BJ (cell line): ENCODE measurements at regions not wholly inside any gene's neighbourhood (a gene's known extent, or its start where the extent isn't known, plus 50 kb on each side); places are given as distances from the start of the nearest gene placed in this dataset.

Source experiments
- CTCF ChIA-PET: fragments of 350-600 bp; formaldehyde crosslinking; extraction: SDS; loops from one replicate; lab custom pipeline; 2021; ENCODE audit warnings: antibody characterized with exemption, inconsistent platforms; lab: Yijun Ruan, JAX
- POLR2A ChIA-PET: fragments of 300-600 bp; sonication (Branson Sonifier 250); formaldehyde crosslinking; extraction: SDS; loops from one replicate; lab custom pipeline; 2021; ENCODE audit warnings: antibody characterized with exemption; lab: Charles Lee
- DNase-seq: peaks from one replicate; pipeline ENCODE4 v3.0.0-alpha.2; 2011; ENCODE audit warnings: low read depth
- H3K27me3 ChIP-seq: 2 replicates; pipeline ENCODE4 v1.6.0; 2011; ENCODE audit warnings: low read length; ENCODE audit not compliant: control insufficient read depth, insufficient read depth
- H3K36me3 ChIP-seq: 2 replicates; pipeline ENCODE4 v1.5.1; 2011; ENCODE audit warnings: low read length; ENCODE audit not compliant: control insufficient read depth, insufficient read depth
- H3K4me3 ChIP-seq: 2 replicates; pipeline ENCODE4 v1.5.1; 2011; ENCODE audit warnings: low read depth, mild to moderate bottlenecking, control low read depth, low read length
- TF ChIP-seq, protein P1 (sequence below): IDR thresholded peaks from 2 replicates; pipeline ENCODE4 v1.5.1; 2011; ENCODE audit warnings: low read depth, mild to moderate bottlenecking, control low read depth, inconsistent platforms, low read length, moderate library complexity; ENCODE audit not compliant: insufficient read depth

DNA sequence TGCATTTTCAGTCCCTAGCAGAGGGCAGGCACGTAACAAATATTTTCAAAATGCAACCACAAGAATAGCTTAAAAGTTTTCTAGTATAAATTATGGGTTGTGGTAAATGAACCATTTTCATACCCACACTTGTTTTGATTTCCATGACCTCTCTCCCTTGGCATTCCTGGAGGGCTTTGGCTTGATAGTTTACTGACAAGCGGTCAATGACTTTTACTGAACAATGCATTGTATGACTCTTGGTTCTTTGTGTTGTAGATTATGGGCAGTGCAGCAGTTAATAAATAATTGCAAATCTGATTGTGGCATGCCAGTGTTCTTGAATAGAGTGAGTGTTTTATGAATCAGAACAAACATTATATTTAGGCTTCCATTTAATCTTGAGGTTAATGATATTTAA lies 285.2 kb upstream of the ARX start:
- H3K4me3 ChIP-seq, result no peak overlapping the region

DNA sequence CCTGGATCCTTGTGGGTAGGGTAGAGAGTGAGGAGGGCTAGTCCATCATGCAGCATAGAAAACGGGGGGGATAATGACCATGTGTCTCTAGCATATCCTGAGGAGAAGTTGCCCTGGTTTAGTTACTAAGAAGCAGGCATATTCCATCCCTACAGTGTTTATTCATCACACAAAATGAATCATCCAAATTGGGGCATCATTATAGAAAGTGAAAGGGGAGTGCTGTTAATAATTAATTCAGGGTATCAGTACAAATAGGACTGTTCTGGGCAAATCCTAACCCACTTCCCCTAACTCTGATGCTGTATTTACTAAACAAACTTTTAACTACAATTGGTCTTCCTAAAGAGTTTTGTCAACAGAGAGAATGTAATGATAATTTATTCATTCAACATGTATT lies 281.1 kb upstream of the ARX start:
- H3K27me3 ChIP-seq, result no peaks in the 10 kb centered on the region
- ChIA-PET POLR2A (no interaction called here), CTCF (no interaction called here)
- DNase-seq, result no peak
- no peaks in the 10 kb centered on the region for H3K36me3 ChIP-seq
- TF ChIP-seq, protein P1, sequence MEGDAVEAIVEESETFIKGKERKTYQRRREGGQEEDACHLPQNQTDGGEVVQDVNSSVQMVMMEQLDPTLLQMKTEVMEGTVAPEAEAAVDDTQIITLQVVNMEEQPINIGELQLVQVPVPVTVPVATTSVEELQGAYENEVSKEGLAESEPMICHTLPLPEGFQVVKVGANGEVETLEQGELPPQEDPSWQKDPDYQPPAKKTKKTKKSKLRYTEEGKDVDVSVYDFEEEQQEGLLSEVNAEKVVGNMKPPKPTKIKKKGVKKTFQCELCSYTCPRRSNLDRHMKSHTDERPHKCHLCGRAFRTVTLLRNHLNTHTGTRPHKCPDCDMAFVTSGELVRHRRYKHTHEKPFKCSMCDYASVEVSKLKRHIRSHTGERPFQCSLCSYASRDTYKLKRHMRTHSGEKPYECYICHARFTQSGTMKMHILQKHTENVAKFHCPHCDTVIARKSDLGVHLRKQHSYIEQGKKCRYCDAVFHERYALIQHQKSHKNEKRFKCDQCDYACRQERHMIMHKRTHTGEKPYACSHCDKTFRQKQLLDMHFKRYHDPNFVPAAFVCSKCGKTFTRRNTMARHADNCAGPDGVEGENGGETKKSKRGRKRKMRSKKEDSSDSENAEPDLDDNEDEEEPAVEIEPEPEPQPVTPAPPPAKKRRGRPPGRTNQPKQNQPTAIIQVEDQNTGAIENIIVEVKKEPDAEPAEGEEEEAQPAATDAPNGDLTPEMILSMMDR, result no peak
- H3K4me3 ChIP-seq, result no peak overlapping the region

More for the DNA sequence above, 285.2 kb upstream of the ARX start:
- DNase-seq, result no peak
- Histone ChIP-seq H3K27me3 (no peaks in the 10 kb centered on the region), H3K36me3 (no peaks in the 10 kb centered on the region)
- POLR2A ChIA-PET, result no interaction called here
- TF ChIP-seq, protein P1, result no peak
- CTCF ChIA-PET, result no interaction called here

- Histone ChIP-seq H3K27me3 (no peaks in the 10 kb centered on the region), H3K36me3 (no peaks in the 10 kb centered on the region), H3K4me3 (no peak overlapping the region)
- TF ChIP-seq, protein P1, result no peak
- no peak for DNase-seq
- POLR2A ChIA-PET, result no interaction called here
- CTCF ChIA-PET, result no interaction called here
Measured at GRCh38 chrX:25295466-25295865, 279.7 kb upstream of the ARX start.

- CTCF ChIA-PET, result no interaction called here
Measured at GRCh38 chrX:25290132-25290531, 274.4 kb upstream of the ARX start.

GRCh38 chrX:25288676-25289075 lies 272.9 kb upstream of the ARX start:
- POLR2A ChIA-PET, result no interaction called here

More at GRCh38 chrX:25290132-25290531, 274.4 kb upstream of the ARX start:
- TF ChIP-seq, protein P1, result no peak
- H3K4me3 ChIP-seq, result no peak overlapping the region
- no peaks in the 10 kb centered on the region for H3K36me3 ChIP-seq
- POLR2A ChIA-PET, result no interaction called here
- no peaks in the 10 kb centered on the region for H3K27me3 ChIP-seq
- no peak for DNase-seq

More at GRCh38 chrX:25288676-25289075, 272.9 kb upstream of the ARX start:
- TF ChIP-seq, protein P1, result no peak
- Histone ChIP-seq H3K4me3 (no peak overlapping the region), H3K27me3 (no peaks in the 10 kb centered on the region), H3K36me3 (no peaks in the 10 kb centered on the region)
- no peak for DNase-seq
- CTCF ChIA-PET, result no interaction called here
